CD4-positive, alpha-beta T cell treated with Interleukin-15 for 4 hours (primary cell): ENCODE measurements at regions not wholly inside any gene's neighbourhood (a gene's known extent, or its start where the extent isn't known, plus 50 kb on each side); places are given as distances from the start of the nearest gene placed in this dataset.
"Not testable (repeated sequence)": the region's sequence is repeated elsewhere in the genome, so short reads cannot be mapped to it uniquely, and the experiment has no call there.

Source experiments
- DNase-seq: peaks from one replicate; pipeline ENCODE4 v3.0.0-alpha.2; 2020; ENCODE audit warnings: low spot score

- no peak for DNase-seq
Measured at GRCh38 chr4:141534985-141535384, 101.4 kb upstream of the IL15 start.

- DNase-seq: no peak
Measured at GRCh38 chr4:141538001-141538400, 98.4 kb upstream of the IL15 start.

GRCh38 chr4:141540643-141541042 lies 95.7 kb upstream of the IL15 start:
- no peak for DNase-seq

- DNase-seq: no peak
Measured at GRCh38 chr4:141541851-141542250, 94.5 kb upstream of the IL15 start.

DNA sequence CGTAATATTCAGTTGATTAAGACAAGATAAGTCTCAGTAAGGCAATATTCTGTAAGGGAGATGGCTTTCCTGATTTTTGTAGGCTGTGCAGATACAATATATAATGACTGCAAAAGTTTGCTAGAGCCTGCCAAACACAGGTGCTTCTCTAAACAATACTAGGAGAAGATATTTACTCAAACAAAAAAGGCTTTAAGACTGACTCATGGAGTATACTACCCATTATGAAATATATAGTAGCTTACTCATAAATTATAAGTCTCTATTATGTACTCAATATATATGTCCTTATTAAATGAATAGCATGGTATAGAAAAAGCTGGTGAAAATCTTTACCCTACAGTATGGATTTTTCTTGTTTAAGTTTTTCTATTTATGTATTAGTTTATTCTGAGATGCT lies 93.2 kb upstream of the IL15 start:
- no peak for DNase-seq

GRCh38 chr4:141543706-141544105 lies 92.7 kb upstream of the IL15 start:
- DNase-seq: no peak

DNA sequence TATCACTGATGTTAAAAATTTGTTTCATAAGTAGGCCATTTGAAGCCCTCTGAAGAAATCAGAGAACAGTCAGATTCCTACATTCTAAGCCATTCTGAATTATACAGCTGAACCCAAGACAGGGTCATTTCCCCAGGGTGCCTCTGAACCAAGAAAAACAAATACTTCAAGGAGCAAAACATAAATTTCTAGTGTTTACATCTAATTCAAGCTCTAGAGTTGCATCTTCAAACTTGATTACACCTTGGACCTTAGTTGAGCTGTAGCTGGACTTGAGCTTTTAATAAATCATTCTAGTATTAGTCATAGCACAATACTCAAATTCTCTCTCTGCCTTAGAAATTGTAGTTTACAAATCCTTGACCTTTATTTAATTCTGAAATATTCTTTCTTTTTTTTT lies 87.6 kb upstream of the IL15 start:
- DNase-seq: no peak

- DNase-seq: no peak
Measured at GRCh38 chr4:141560056-141560455, 76.3 kb upstream of the IL15 start.

- DNase-seq: no peak
Measured at GRCh38 chr4:141562649-141563048, 73.7 kb upstream of the IL15 start.

- DNase-seq: no peak
Measured at GRCh38 chr4:141563723-141564122, 72.7 kb upstream of the IL15 start.

DNA sequence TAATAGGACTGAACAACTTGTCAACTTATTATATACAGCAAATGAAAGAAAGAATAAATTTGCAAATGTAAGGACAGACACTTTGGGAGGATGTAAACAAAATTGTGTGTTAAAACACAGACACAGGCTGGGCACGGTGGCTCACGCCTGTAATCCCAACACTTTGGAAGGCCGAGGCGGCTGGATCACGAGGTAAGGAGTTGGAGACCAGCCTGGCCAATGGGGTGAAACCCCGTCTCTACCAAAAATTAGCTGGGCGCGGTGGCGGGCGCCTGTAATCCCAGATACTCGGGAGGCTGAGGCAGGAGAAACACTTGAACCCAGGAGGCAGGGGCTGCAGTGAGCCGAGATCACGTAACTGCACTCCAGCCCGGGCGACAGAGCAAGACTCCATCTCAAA lies 71.4 kb upstream of the IL15 start:
- DNase-seq: not testable (repeated sequence)

DNA sequence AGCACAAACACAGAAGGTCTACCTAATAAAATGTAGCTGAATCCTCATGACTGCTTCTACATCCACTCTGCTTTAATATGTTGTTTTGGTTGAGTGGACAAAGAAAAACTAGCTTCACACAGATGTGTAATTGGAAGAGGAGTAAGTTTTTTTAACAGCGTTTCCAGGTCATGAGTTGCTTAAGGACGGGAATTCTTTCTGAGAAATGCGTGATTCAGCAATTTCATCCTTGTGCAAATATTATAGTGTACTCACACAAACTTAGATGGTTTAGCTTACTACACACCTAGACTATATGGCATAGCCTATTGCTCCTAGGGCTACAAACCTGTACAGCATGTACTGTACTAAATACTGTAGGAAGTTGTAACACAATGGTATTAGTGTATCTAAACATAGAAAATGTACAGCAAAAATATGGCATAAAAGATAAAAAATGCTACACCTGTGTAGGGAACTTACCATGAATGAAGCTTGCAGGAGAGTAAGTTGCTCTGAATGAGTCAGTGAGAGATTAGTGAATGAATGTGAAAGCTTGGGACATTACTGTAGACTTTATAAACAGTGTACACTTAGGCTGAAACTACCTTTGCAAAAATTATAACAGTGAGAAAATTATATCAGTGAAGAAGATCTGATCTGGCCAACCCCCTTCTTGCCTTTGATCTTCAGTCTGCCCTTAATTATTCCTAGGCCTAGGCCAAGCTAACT lies 70.8 kb upstream of the IL15 start:
- DNase-seq: no peak

GRCh38 chr4:141567326-141567915 lies 69.0 kb upstream of the IL15 start:
- DNase-seq: no peak

DNA sequence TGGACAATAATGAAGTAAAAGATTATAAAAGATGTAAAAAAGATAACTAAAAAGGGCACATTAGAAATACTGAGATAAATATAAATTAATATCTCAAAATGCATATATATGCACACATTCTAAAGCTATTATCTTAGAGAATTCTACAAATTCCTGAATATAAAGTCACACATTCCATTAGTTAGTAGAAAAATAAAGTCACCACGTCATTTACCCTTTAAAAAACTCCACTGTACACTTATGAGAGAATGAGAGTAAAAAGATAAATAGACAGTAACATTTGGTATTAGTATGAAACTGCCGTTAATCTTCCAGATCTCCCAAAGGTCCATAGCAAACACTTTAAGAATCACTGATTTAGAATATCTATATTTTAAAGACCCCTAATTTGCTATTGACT lies 67.2 kb upstream of the IL15 start:
- DNase-seq: no peak

- DNase-seq: no peak
Measured at GRCh38 chr4:141570290-141570689, 66.1 kb upstream of the IL15 start.

DNA sequence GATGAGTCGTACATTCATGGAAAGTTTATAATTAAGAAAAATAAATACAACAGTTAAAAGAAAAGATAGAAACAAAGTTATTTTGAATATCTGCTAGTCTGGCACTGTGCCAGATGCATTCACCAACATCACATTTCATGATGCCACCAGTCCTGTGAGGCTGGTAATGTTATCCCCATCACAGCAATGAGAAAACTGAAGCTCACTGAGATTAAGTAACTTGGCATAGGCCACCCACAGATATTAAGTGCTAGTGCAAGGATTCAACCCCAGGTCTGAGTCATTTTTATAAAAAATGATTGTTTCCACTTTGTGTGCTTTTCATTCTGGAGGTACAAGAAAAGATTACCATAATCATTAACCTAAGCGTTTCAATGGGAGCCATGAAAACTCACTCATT lies 65.0 kb upstream of the IL15 start:
- DNase-seq: no peak

- DNase-seq: no peak
Measured at GRCh38 chr4:141571793-141572192, 64.6 kb upstream of the IL15 start.

GRCh38 chr4:141573678-141574077 lies 62.7 kb upstream of the IL15 start:
- DNase-seq: no peak

DNA sequence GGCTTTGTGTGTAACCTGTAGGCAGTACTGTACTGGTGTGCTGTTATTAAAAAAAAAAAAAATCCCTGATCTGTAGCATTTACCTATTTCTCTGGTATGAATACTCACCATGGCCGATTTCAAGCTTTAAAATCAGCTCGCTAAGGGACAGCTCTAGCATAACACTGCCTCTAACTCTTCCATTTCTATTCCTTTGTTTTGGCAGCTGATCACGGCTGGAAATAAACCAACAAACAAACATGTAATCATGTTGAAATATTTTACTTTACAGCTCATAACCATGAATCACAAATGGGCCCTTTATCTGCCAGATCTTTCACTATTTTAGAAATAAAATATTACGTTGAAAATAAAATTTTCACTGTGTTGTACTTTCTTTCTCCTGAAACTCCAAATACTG lies 60.5 kb upstream of the IL15 start:
- DNase-seq: no peak

DNA sequence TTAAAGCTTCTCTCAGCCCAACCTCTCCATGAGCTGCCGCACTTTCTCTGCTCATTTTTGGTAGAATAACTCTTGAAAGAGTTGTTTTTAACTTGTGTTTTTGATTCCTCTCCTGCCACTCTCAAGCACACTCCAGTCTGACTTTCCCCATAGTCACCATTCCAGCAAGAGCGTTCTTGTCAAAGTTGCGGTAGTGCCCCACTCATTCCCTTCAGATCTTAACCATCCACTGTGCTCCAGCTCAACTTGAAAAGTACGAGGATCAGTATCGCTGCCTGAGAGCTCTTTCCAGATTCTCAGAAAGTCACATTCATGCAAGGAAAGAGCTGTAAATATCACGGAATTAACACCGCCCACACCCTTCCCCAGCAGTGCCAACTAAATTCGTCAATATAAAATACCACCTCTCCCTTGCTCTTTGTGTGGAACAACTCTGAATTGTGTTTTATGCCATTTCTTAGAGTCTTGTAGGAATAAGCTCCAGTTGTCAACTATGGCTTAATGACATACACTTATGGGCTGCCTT lies 59.7 kb upstream of the IL15 start:
- no peak for DNase-seq

DNA sequence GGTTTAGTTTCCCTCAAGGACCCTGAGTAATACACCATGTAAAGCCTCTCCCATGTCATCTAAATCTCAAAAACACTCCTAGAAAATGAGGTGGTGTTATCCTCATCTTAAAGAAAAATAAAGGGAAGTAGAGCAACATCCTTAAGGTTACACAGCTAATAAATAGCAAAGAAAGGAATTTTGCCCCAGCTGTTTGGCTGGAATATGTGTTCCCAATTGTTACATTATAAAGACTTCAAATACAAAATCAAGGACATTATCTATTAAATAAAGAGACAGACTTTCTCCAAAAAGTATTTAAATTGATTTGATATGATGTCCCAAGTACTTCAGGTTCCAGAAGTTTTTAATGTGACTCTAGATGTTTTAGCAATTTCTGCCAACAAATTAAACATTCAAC lies 57.9 kb upstream of the IL15 start:
- no peak for DNase-seq

DNA sequence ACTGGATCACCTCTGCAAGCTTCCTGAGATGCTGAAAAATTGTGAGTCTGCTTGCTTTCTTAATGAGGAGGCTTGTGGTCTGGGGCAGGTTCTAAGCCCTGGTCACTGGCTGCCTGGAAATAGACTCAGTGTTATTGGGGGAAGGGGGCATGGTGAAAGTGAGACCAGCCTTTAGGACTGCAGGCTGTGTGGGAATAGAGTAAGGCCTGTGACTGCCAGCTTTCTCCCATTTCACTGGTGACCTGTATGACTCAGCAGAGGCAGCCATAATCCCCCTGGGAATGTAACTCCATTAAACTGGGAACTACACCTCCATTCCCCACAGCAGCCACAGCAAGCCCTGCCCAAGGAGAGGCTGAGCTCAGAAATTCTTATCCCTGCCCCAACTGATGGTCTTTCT lies 55.9 kb upstream of the IL15 start:
- no peak for DNase-seq
